ENCODE measurements at regions not wholly inside any gene's neighbourhood (a gene's known extent, or its start where the extent isn't known, plus 50 kb on each side); places are given as distances from the start of the nearest gene placed in this dataset.

DNA sequence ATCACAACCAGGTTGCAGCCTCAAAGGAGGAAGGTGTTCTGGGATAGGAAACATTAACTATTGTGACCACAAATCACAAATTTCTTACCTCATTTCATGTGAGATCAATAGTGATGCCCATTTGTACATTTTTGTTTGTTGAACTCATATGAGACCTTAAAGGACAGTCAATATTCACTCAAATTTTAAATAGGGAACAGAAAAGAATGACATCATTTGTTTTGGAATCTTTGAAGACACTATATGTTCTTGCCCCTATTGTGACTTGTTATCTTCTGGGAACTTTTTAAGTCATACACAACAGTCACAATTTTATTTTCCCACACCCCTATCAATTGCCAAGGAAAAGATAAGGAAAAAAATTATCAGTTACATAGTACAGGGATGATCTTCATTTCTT lies 346.5 kb downstream of the ARAP2 start:
- TF ChIP-seq, protein P1, sequence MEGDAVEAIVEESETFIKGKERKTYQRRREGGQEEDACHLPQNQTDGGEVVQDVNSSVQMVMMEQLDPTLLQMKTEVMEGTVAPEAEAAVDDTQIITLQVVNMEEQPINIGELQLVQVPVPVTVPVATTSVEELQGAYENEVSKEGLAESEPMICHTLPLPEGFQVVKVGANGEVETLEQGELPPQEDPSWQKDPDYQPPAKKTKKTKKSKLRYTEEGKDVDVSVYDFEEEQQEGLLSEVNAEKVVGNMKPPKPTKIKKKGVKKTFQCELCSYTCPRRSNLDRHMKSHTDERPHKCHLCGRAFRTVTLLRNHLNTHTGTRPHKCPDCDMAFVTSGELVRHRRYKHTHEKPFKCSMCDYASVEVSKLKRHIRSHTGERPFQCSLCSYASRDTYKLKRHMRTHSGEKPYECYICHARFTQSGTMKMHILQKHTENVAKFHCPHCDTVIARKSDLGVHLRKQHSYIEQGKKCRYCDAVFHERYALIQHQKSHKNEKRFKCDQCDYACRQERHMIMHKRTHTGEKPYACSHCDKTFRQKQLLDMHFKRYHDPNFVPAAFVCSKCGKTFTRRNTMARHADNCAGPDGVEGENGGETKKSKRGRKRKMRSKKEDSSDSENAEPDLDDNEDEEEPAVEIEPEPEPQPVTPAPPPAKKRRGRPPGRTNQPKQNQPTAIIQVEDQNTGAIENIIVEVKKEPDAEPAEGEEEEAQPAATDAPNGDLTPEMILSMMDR (IDR thresholded peaks at IDR 0.05), result no peak
- ATAC-seq (ENCODE audit: low FRiP score) (no peak), DNase-seq (ENCODE audit: low spot score) (no peak)

DNA sequence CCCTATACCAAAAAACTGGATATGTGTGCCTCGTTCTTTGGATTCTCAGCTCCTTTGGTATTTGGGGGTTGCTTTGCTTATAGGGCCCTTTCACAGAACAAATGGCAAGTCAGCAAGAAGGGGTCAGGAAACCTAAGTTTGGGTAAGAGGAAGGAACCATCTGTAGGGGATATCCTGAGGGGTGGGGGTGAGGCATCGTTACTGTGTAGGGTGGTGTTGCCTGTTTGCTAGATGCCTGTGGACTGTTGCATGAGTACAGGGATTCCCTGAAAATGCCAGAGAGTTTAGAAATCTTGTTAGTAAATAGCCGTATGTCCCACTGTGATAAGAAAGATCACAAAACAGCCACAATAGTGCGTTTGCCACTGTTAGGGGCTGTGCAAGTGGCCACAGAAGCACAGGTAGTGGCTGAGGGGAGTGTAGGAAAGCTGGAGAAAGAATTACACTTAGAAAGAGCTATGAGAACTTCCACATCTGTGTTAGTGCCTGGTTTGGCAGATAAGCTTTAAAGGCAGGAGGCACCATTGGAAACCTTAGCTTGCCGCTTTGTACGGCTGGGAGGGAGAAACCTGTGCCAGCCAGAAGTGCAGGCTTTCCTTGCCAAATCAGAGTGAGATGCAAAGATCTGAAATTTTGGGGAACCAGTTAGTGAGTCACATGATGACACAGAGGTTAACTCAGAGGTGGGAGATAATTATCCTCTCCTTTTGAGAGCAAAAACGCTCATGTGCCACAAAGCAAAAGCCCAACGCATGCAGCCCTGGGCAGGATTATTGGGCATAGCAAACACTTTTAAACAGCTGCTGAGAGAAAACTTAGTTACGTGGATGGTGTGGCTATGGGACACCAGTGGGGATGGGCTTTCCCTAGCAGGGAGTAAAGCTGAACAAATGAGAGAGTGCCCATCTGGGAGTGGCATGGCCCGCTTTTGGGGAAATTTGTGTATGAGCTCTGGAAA lies 343.7 kb downstream of the ARAP2 start:
- no peak for DNase-seq (ENCODE audit: low spot score)
- TF ChIP-seq, protein P1 (IDR thresholded peaks at IDR 0.05), result no peak
- no peak for ATAC-seq (ENCODE audit: low FRiP score)

DNA sequence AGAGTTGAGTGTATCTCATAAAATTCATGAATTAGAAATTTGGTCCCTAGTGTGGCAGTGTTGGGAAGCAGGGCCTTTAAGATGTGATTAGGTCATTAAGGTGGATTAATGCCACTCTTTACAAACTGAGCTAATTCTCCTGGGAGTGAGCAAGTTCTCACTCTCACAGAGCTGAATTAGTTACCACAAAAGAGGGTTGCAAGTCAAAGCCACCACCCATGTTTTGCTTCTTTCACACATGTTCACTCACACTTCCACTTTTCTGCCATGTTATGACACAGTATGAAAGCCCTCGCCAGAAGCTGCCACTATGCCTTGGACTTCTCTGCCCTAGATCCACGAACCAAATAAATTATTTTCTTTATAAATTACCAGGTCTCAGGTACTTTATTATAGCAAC lies 332.1 kb downstream of the ARAP2 start:
- no peak for DNase-seq (ENCODE audit: low spot score)
- TF ChIP-seq, protein P1 (IDR thresholded peaks at IDR 0.05), result no peak
- ATAC-seq (ENCODE audit: low FRiP score), result no peak

DNA sequence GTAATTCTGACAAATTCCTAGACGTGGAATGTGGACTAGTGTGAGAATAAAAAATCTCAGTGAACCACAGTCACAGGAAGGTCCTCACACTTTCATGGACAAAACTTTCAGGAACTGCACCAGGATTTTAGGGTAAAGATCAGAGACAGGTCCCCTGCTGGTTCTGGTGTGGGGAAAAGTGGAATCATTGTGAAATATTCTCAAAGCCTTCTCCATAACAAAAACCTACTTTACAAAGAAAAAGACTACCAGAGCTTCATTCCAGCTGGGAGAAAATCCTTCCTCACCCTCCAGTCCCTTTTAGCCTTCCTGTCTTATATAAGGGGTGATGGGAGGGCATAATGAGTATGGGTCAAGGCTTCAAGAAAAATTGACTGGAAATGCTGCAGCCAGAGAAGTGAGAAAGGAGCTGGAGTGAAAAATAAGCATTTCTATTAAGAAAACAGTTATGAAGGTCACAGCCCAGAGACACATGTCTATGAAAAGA lies 325.8 kb downstream of the ARAP2 start:
- TF ChIP-seq, protein P1 (IDR thresholded peaks at IDR 0.05), result no peak
- DNase-seq (ENCODE audit: low spot score), result no peak
- ATAC-seq (ENCODE audit: low FRiP score), result no peak

GRCh38 chr4:35925806-35926205 lies 318.5 kb downstream of the ARAP2 start:
- ATAC-seq (ENCODE audit: low FRiP score) (no peak), DNase-seq (ENCODE audit: low spot score) (no peak)
- TF ChIP-seq, protein P1 (IDR thresholded peaks at IDR 0.05), result no peak

DNA sequence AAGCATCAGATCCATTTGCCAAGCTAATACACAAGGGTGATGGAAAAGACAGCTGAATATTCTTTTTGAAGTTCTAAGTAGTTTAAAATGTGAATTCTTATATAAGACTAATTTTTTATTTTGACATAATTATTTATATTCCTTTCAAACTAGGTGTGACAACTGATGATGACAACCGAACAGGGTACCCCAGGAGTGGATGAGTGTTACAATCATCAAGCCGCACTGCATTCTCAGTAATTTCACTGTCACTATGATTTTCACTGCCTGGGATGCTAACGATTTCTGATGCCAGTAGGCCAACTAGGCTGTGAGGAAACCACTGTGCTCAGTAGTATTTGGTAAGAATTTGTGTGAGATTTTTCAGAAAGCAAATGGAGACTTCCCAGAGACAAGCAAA lies 317.5 kb downstream of the ARAP2 start:
- ATAC-seq (ENCODE audit: low FRiP score) (no peak), DNase-seq (ENCODE audit: low spot score) (no peak)
- TF ChIP-seq, protein P1 (IDR thresholded peaks at IDR 0.05), result no peak

DNA sequence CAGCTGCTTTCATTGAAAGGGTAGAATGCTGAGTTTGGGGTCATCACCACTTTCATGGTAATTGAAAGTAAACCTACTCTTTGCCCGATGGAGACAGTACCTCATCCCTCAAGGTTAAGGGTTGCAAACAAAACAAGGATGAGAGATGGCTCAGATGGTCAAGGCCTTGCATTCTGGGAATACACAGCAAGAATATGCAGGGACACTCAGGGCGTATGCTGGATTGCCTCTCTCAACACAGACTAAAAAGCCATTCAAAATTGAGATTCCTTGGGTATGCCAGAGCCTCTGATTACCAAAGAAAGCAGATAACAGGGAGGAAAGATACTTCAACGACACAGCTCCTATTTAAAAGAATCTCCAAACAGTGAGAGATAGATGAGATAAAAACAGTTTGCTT lies 310.4 kb downstream of the ARAP2 start:
- DNase-seq (ENCODE audit: low spot score) (no peak), ATAC-seq (ENCODE audit: low FRiP score) (no peak)
- TF ChIP-seq, protein P1 (IDR thresholded peaks at IDR 0.05), result no peak

Measured in omental fat pad (tissue), 3 donors.